ENCODE measurements at regions not wholly inside any gene's neighbourhood (a gene's known extent, or its start where the extent isn't known, plus 50 kb on each side); places are given as distances from the start of the nearest gene placed in this dataset.

DNA sequence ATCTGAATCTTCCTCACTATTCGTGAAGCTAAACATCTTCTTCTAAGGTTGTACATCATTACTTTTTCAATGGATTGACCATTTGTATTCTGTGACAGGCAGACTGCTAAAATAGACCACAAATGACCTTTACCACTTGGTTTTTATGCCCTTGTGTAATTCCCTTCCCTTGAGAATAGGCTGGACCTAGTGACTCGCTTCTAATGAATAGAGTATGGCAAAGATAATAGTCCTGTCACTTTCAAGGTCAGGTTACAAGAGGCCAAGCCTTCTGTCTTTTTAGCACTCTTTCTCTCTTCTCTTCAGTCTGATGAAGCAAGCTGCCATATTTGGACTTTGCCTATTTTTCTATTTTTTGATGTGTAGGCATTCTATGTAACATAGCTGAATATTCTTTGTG, 492.9 kb downstream of the SOX6 start:
- POLR2A ChIA-PET: no interaction called here

More for the DNA sequence above, 492.9 kb downstream of the SOX6 start:
- Histone ChIP-seq H2AFZ (ENCODE audit: low read depth, low read length) (no peak overlapping the region), H3K4me1 (replicated peaks in 1 of 2; ENCODE audit: control insufficient read depth in 2 of 2, insufficient read depth in 2 of 2, low read length in 2 of 2) (no peaks in the 10 kb centered on the region), H3K4me3 (no peak overlapping the region), H4K20me1 (replicated peaks; ENCODE audit: control insufficient read depth, insufficient read depth, low read length) (no peaks in the 10 kb centered on the region), H3K27ac (ENCODE audit: extremely low read depth, low read depth, low read length) (no peak overlapping the region), H3K9me1 (ENCODE audit: control insufficient read depth, insufficient read depth, low read length) (no peaks in the 10 kb centered on the region), H3K9ac (ENCODE audit: insufficient read depth in 1 of 2, low read depth in 2 of 2, low read length in 2 of 2) (no peak overlapping the region), H3K9me3 (replicated peaks; ENCODE audit: control insufficient read depth, insufficient read depth, low read depth, low read length) (no peaks in the 10 kb centered on the region), H3K79me2 (ENCODE audit: control insufficient read depth, insufficient read depth, low read length) (no peaks in the 10 kb centered on the region), H3K36me3 (ENCODE audit: control insufficient read depth, insufficient read depth, low read length) (no peaks in the 10 kb centered on the region), H3K4me2 (ENCODE audit: insufficient read depth, low read length) (no peak overlapping the region), H3K27me3 (ENCODE audit: control insufficient read depth in 2 of 2, insufficient read depth in 2 of 2, low read length in 2 of 2) (peaks cover 2 to 15% of the 10 kb centered on the region in 2 experiments; a peak in 4 of 5 replicates)
- WGBS (ENCODE audit: insufficient coverage, low coverage, missing lambda C conversion rate): 3% methylated on average over 2 of the region's 2 CpGs
- FAIRE-seq: no peak
- TF ChIP-seq, protein P1, sequence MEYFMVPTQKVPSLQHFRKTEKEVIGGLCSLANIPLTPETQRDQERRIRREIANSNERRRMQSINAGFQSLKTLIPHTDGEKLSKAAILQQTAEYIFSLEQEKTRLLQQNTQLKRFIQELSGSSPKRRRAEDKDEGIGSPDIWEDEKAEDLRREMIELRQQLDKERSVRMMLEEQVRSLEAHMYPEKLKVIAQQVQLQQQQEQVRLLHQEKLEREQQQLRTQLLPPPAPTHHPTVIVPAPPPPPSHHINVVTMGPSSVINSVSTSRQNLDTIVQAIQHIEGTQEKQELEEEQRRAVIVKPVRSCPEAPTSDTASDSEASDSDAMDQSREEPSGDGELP (CRISPR knock-in tag; IDR thresholded peaks at IDR 0.05; ENCODE audit: borderline replicate concordance): no peak
- no peak for TF ChIP-seq MCM2 (IDR thresholded peaks at IDR 0.05; ENCODE audit: low read depth)
- no peak for TF ChIP-seq ZNF324 (CRISPR knock-in tag; IDR thresholded peaks at IDR 0.05)
- no peak for TF ChIP-seq ZNF217 (CRISPR knock-in tag; IDR thresholded peaks at IDR 0.05)
- TF ChIP-seq, protein P2, sequence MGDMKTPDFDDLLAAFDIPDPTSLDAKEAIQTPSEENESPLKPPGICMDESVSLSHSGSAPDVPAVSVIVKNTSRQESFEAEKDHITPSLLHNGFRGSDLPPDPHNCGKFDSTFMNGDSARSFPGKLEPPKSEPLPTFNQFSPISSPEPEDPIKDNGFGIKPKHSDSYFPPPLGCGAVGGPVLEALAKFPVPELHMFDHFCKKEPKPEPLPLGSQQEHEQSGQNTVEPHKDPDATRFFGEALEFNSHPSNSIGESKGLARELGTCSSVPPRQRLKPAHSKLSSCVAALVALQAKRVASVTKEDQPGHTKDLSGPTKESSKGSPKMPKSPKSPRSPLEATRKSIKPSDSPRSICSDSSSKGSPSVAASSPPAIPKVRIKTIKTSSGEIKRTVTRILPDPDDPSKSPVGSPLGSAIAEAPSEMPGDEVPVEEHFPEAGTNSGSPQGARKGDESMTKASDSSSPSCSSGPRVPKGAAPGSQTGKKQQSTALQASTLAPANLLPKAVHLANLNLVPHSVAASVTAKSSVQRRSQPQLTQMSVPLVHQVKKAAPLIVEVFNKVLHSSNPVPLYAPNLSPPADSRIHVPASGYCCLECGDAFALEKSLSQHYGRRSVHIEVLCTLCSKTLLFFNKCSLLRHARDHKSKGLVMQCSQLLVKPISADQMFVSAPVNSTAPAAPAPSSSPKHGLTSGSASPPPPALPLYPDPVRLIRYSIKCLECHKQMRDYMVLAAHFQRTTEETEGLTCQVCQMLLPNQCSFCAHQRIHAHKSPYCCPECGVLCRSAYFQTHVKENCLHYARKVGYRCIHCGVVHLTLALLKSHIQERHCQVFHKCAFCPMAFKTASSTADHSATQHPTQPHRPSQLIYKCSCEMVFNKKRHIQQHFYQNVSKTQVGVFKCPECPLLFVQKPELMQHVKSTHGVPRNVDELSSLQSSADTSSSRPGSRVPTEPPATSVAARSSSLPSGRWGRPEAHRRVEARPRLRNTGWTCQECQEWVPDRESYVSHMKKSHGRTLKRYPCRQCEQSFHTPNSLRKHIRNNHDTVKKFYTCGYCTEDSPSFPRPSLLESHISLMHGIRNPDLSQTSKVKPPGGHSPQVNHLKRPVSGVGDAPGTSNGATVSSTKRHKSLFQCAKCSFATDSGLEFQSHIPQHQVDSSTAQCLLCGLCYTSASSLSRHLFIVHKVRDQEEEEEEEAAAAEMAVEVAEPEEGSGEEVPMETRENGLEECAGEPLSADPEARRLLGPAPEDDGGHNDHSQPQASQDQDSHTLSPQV (IDR thresholded peaks at IDR 0.05): no peak
- TF ChIP-seq SIN3A (IDR thresholded peaks at IDR 0.05; ENCODE audit: borderline replicate concordance in 2 of 2, control insufficient read depth in 1 of 2, low read depth in 2 of 2, low read length in 2 of 2): no peak
- TF ChIP-seq, protein P3, sequence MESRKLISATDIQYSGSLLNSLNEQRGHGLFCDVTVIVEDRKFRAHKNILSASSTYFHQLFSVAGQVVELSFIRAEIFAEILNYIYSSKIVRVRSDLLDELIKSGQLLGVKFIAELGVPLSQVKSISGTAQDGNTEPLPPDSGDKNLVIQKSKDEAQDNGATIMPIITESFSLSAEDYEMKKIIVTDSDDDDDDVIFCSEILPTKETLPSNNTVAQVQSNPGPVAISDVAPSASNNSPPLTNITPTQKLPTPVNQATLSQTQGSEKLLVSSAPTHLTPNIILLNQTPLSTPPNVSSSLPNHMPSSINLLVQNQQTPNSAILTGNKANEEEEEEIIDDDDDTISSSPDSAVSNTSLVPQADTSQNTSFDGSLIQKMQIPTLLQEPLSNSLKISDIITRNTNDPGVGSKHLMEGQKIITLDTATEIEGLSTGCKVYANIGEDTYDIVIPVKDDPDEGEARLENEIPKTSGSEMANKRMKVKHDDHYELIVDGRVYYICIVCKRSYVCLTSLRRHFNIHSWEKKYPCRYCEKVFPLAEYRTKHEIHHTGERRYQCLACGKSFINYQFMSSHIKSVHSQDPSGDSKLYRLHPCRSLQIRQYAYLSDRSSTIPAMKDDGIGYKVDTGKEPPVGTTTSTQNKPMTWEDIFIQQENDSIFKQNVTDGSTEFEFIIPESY (CRISPR knock-in tag; IDR thresholded peaks at IDR 0.05): no peak
- CTCF ChIA-PET (ENCODE audit: low intra/inter-chr PET ratio): no interaction called here
- no peak for DNase-seq (ENCODE audit: extremely low read depth in 1 of 4, low spot score in 3 of 4)
- in situ Hi-C loops (cut with MboI) (no loop called here), intact Hi-C loops (cut with micrococcal nuclease) (no loop called here)
- BruUV-seq (replicated peaks): no TSS peak
- ATAC-seq: no peak
